CD4-positive, CD25-positive, alpha-beta regulatory T cell (primary cell): ENCODE measurements at regions not wholly inside any gene's neighbourhood (a gene's known extent, or its start where the extent isn't known, plus 50 kb on each side); places are given as distances from the start of the nearest gene placed in this dataset.

ENCODE experiments used
- ATAC-seq, 2 donors: fragments of 150-1000 bp; cut with Tn5 transposase; one replicate each; pipeline ENCODE4 v1.10.0; 2021; ENCODE audit warnings: low read depth in 2 of 2, moderate number of reproducible peaks in 2 of 2, moderate library complexity in 1 of 2
- DNase-seq, 3 donors: peaks; one replicate each; pipeline versions ENCODE4 v3.0.0 to v3.0.0-alpha.2; 2012 to 2022; ENCODE audit warnings: mixed read lengths in 1 of 3
- H3K27ac ChIP-seq: one replicate; pipeline ENCODE4 v1.7.0; 2013; ENCODE audit warnings: mild to moderate bottlenecking, low read length; ENCODE audit not compliant: insufficient read depth, poor library complexity, severe bottlenecking
- H3K27me3 ChIP-seq: one replicate; pipeline ENCODE4 v1.7.0; 2013; ENCODE audit warnings: low read length; ENCODE audit not compliant: control insufficient read depth, insufficient read depth
- H3K36me3 ChIP-seq: one replicate; pipeline ENCODE4 v1.7.0; 2013; ENCODE audit warnings: mild to moderate bottlenecking, low read length, moderate library complexity; ENCODE audit not compliant: control insufficient read depth, insufficient read depth
- H3K4me1 ChIP-seq: 2 replicates; pipeline ENCODE4 v1.7.0; 2013; ENCODE audit warnings: mild to moderate bottlenecking, low read length; ENCODE audit not compliant: insufficient read depth, control insufficient read depth, poor library complexity, severe bottlenecking
- H3K4me3 ChIP-seq: one replicate; pipeline ENCODE4 v1.7.0; 2013; ENCODE audit warnings: low read depth, mild to moderate bottlenecking, low read length, moderate library complexity
- H3K9me3 ChIP-seq, 2 experiments: 1 replicate in 1 of 2; 2 replicates in 1 of 2; pipeline ENCODE4 v1.7.0; 2013; ENCODE audit warnings: low read length in 2 of 2, mild to moderate bottlenecking in 1 of 2, moderate library complexity in 1 of 2; ENCODE audit not compliant: control insufficient read depth in 2 of 2
- H3K27ac Mint-ChIP-seq, 3 donors: one replicate each; pipeline ENCODE4 v1.8.0; 2020 to 2022; ENCODE audit warnings: mild to moderate bottlenecking in 3 of 3, mixed read lengths in 3 of 3, moderate library complexity in 2 of 3
- H3K27me3 Mint-ChIP-seq: one replicate; pipeline ENCODE4 v1.8.0; 2022; ENCODE audit warnings: mild to moderate bottlenecking, mixed read lengths
- H3K36me3 Mint-ChIP-seq: one replicate; pipeline ENCODE4 v1.8.0; 2020; ENCODE audit warnings: mixed read lengths
- H3K4me1 Mint-ChIP-seq, 4 donors: one replicate each; pipeline ENCODE4 v1.8.0; 2020 to 2022; ENCODE audit warnings: mixed read lengths in 4 of 4, mild to moderate bottlenecking in 1 of 4
- H3K4me3 Mint-ChIP-seq, 4 donors: one replicate each; pipeline ENCODE4 v1.8.0; 2020 to 2022; ENCODE audit warnings: mild to moderate bottlenecking in 4 of 4, mixed read lengths in 4 of 4, moderate library complexity in 3 of 4
- H3K9me3 Mint-ChIP-seq, 7 donors: one replicate each; pipeline ENCODE4 v1.8.0; 2020 to 2022; ENCODE audit warnings: mixed read lengths in 7 of 7, mild to moderate bottlenecking in 3 of 7, moderate library complexity in 2 of 7

DNA sequence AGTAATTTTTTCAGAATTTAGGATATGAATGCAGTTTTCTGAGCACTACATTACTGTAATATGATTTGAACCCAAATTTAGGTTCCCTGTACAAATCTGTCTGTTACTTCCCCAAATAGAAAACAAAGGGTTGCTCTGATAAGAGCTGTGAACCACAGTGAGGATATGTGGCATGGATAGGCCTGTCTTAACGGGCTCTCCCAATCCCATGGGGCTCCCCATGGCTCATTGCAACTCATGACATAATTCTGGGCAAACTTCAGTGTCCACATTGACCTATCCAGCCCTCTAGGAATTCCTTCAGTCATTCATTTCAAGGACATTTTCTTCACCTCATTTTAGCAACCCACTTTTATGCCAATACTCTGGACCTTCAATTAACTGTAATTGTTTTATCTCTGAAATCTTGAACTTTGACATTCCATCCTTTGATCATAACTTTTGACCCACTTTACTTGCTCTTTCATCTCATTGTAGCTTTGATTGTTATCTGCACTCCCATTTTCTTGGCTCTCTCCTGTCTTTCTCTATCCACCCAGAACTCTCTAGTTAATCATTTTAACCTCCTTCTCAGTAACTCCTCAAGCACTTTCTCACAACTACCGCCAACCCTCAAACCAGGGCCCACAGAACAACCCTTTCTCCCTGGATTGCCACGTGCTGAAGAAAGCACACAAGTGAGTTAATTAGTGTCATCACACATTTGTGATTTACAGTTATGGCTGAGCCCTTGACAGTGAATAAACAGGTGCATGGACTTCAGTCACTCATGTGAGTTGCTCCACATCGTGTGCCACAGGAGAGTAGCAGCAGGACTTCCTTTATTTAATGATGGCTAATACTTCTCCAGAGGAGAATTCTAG is 94.9 kb upstream of the AADACL2 start:
- no peaks in the 10 kb centered on the region for H3K4me1 Mint-ChIP-seq
- H3K9me3 Mint-ChIP-seq, result peaks cover 0 to 5% (median 0%) of the 10 kb centered on the region in 7 donors
- H3K4me3 Mint-ChIP-seq, result no peak overlapping the region

DNA sequence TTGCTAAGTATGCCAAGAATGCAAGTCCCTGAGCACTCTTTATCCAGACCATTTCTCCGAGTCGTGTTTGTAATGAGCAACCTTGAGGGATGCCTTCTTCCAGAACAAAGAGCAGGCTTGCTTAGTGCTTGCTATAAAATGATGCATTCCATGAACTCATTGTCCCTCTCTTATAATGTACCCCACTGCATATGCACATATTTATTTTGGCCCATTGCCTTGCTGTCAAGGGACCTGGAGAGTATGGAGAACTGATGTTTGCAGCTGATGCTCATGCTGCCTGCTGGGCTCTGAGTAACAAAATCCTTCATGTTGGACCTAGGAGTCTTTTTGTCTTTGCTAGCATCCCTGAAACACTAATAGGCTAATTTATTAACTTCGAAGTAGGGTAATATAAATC is 97.8 kb upstream of the AADACL2 start:
- ATAC-seq, result no peak
- no peaks in the 10 kb centered on the region for H3K36me3 Mint-ChIP-seq
- no peaks in the 10 kb centered on the region for H3K27me3 ChIP-seq
- no peaks in the 10 kb centered on the region for H3K4me1 Mint-ChIP-seq
- no peak overlapping the region for H3K27ac ChIP-seq
- DNase-seq, result no peak
- H3K27me3 Mint-ChIP-seq, result no peaks in the 10 kb centered on the region
- no peak overlapping the region for H3K4me3 ChIP-seq
- no peaks in the 10 kb centered on the region for H3K4me1 ChIP-seq
- H3K9me3 Mint-ChIP-seq, result peaks cover 0 to 4% (median 0%) of the 10 kb centered on the region in 7 donors
- no peak overlapping the region for H3K27ac Mint-ChIP-seq
- no peaks in the 10 kb centered on the region for H3K9me3 ChIP-seq
- no peak overlapping the region for H3K4me3 Mint-ChIP-seq
- H3K36me3 ChIP-seq, result no peaks in the 10 kb centered on the region

More for the DNA sequence above, 94.9 kb upstream of the AADACL2 start:
- Histone ChIP-seq H3K27me3 (no peaks in the 10 kb centered on the region), H3K4me1 (no peaks in the 10 kb centered on the region), H3K36me3 (no peaks in the 10 kb centered on the region), H3K4me3 (no peak overlapping the region), H3K27ac (no peak overlapping the region), H3K9me3 (no peaks in the 10 kb centered on the region)
- Mint-ChIP-seq H3K36me3 (no peaks in the 10 kb centered on the region), H3K27ac (no peak overlapping the region), H3K27me3 (no peaks in the 10 kb centered on the region)
- DNase-seq (no peak), ATAC-seq (no peak)

DNA sequence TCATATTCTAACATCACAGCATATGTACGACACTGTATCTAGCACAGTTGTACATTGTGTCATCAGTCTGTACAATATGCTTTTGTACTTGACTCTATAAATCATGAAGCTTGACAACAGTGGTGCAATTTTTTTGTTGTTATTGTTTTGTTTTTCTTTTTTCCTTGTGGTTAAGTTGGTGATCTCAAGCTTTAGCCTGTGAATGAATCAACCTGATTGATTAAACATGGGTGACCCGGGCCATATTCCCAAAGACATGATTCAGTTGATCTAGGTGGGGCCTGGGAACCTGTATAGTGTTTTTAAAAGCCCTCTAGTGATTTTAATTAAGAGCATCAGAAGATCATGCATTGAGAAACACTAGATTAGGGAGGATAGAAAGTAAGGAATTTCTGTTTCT is 101.8 kb upstream of the AADACL2 start:
- Histone ChIP-seq H3K9me3 (no peaks in the 10 kb centered on the region), H3K36me3 (no peaks in the 10 kb centered on the region), H3K27ac (no peak overlapping the region), H3K4me3 (no peak overlapping the region), H3K4me1 (no peaks in the 10 kb centered on the region), H3K27me3 (no peaks in the 10 kb centered on the region)
- DNase-seq, result no peak
- no peaks in the 10 kb centered on the region for H3K27me3 Mint-ChIP-seq
- no peak overlapping the region for H3K4me3 Mint-ChIP-seq
- H3K27ac Mint-ChIP-seq, result no peak overlapping the region
- no peaks in the 10 kb centered on the region for H3K4me1 Mint-ChIP-seq
- no peaks in the 10 kb centered on the region for H3K36me3 Mint-ChIP-seq
- ATAC-seq, result no peak
- H3K9me3 Mint-ChIP-seq, result peaks cover 0 to 2% (median 0%) of the 10 kb centered on the region in 7 donors

DNA sequence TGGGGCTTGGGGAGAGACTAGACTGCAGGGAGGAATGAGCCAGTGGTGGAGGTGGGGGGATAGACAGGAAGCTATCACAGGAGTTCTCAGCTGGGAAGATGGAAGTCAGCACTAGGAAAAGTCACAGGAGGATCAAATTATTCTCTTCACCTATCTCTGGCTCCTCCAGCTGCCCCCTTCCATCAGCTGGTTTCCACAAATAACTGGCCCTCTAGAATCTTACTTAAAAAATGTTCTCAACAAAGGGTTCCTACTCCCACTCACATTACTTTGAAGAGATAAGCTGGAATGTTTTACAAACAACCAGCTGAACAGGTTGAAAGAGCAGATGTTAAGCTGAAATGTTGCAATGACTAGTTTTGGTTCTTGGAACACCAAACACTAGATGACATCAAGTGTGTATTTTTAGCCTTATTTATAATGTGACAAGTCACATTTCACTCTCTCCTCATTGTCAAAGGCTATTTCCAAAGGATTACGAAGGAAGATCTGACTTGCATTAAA is 102.7 kb upstream of the AADACL2 start:
- no peaks in the 10 kb centered on the region for H3K27me3 ChIP-seq
- DNase-seq (no peak), ATAC-seq (no peak)
- no peaks in the 10 kb centered on the region for H3K4me1 ChIP-seq
- Mint-ChIP-seq H3K36me3 (no peaks in the 10 kb centered on the region), H3K27me3 (no peaks in the 10 kb centered on the region), H3K27ac (no peak overlapping the region), H3K4me3 (peak overlapping the region in 1 of 4 donors; percentile 64), H3K4me1 (no peaks in the 10 kb centered on the region), H3K9me3 (peaks cover 0 to 1% (median 0%) of the 10 kb centered on the region in 7 donors)
- H3K36me3 ChIP-seq, result no peaks in the 10 kb centered on the region
- H3K4me3 ChIP-seq, result no peak overlapping the region
- H3K9me3 ChIP-seq, result no peaks in the 10 kb centered on the region
- no peak overlapping the region for H3K27ac ChIP-seq

DNA sequence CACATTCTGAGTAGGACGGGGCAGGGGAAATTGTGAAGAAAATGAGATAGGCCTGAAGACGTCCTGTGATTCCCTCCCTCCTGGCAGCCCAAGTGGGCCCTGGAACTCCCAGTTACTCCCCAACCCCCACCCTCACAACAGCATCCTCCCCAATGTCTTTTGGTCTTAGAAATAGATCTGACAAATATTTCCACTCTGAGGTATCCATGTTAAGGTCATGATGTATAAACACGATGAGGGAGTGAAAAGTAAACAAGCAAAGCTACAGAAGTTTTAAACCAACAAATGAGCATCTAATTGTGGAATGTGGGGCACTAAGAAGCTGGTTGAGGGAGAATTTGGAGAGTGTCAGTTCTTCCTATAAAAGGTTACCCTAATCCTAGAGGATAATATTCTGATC is 103.7 kb upstream of the AADACL2 start:
- Mint-ChIP-seq H3K27ac (no peak overlapping the region), H3K36me3 (no peaks in the 10 kb centered on the region), H3K9me3 (peaks cover 0 to 1% (median 0%) of the 10 kb centered on the region in 7 donors), H3K4me3 (no peak overlapping the region), H3K4me1 (no peaks in the 10 kb centered on the region), H3K27me3 (no peaks in the 10 kb centered on the region)
- no peaks in the 10 kb centered on the region for H3K27me3 ChIP-seq
- ATAC-seq (no peak), DNase-seq (no peak)
- H3K4me3 ChIP-seq, result no peak overlapping the region
- no peaks in the 10 kb centered on the region for H3K9me3 ChIP-seq
- H3K36me3 ChIP-seq, result no peaks in the 10 kb centered on the region
- no peaks in the 10 kb centered on the region for H3K4me1 ChIP-seq
- H3K27ac ChIP-seq, result no peak overlapping the region

DNA sequence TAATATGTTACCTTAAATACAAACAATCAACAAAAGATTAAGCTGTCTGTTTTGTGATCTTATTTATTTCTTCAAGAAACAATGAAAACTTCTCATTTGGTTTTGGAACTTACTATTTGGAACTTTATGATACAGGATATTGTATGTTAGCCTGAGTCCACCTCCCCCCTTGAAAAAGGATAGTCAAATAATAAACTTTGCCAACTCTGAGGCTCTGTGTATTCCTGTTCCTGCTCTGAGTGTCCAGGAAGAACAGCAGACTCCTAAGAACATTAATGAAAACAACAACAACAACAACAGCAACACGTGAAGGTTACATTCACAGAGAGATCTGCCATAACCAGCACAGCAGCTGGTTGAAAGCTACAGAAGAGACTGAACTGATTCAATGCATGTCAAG is 108.1 kb upstream of the AADACL2 start:
- Mint-ChIP-seq H3K36me3 (no peaks in the 10 kb centered on the region), H3K9me3 (no peaks in the 10 kb centered on the region), H3K27ac (no peak overlapping the region), H3K4me3 (no peak overlapping the region), H3K4me1 (no peaks in the 10 kb centered on the region), H3K27me3 (no peaks in the 10 kb centered on the region)
- ATAC-seq, result no peak
- H3K4me3 ChIP-seq, result no peak overlapping the region
- H3K36me3 ChIP-seq, result no peaks in the 10 kb centered on the region
- H3K27ac ChIP-seq, result no peak overlapping the region
- no peaks in the 10 kb centered on the region for H3K4me1 ChIP-seq
- H3K27me3 ChIP-seq, result no peaks in the 10 kb centered on the region
- no peak for DNase-seq
- no peaks in the 10 kb centered on the region for H3K9me3 ChIP-seq

DNA sequence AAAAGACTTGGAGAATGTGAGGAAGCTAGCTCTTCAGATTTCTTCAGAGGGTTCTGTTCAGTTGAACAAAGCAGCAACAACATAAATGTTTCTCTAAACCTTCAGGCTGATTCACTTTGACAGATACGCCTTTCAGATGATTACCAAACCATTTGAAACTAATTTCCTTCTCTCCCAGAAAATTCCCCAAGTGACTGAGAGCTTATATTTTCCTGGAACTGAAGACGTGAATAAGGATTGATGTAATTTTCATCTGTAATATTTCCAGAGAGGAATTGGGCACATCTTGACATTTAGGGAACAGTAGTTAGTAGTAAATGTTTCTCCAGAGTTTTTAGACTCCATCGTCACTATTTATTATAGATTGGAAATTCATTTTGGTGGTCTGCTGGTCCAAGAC is 108.6 kb upstream of the AADACL2 start:
- Mint-ChIP-seq H3K4me3 (no peak overlapping the region), H3K9me3 (no peaks in the 10 kb centered on the region), H3K27me3 (no peaks in the 10 kb centered on the region), H3K27ac (no peak overlapping the region), H3K4me1 (no peaks in the 10 kb centered on the region), H3K36me3 (no peaks in the 10 kb centered on the region)
- Histone ChIP-seq H3K27me3 (no peaks in the 10 kb centered on the region), H3K4me1 (no peaks in the 10 kb centered on the region), H3K27ac (no peak overlapping the region), H3K36me3 (no peaks in the 10 kb centered on the region), H3K9me3 (no peaks in the 10 kb centered on the region), H3K4me3 (no peak overlapping the region)
- ATAC-seq (no peak), DNase-seq (no peak)

DNA sequence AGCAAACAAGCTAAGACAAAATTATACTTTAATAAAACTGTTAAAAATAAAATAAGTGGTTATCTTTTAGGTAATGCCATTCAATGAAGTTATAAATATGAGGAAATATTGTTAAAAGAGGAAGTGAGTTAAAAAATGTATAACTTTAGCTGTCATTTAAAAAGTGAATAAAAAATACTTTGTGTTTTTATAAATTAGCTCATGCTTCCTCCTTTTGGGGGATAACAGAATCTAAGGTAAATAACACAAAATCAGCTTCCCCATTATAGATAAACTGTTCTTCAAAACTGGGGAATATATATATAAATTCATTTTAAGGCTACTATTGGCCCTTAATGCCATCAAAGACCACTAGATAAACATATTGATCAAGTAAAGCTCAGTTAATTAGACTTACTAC is 113.7 kb upstream of the AADACL2 start:
- H3K4me3 ChIP-seq, result no peak overlapping the region
- DNase-seq (no peak), ATAC-seq (no peak)
- Mint-ChIP-seq H3K27me3 (no peaks in the 10 kb centered on the region), H3K36me3 (no peaks in the 10 kb centered on the region), H3K4me3 (no peak overlapping the region), H3K27ac (no peak overlapping the region), H3K4me1 (no peaks in the 10 kb centered on the region), H3K9me3 (peaks cover 0 to 2% (median 0%) of the 10 kb centered on the region in 7 donors)
- H3K9me3 ChIP-seq, result no peaks in the 10 kb centered on the region
- H3K27ac ChIP-seq, result no peak overlapping the region
- H3K27me3 ChIP-seq, result no peaks in the 10 kb centered on the region
- H3K36me3 ChIP-seq, result no peaks in the 10 kb centered on the region
- no peaks in the 10 kb centered on the region for H3K4me1 ChIP-seq
